Adrenal gland (tissue), 9 donors: ENCODE measurements at regions not wholly inside any gene's neighbourhood (a gene's known extent, or its start where the extent isn't known, plus 50 kb on each side); places are given as distances from the start of the nearest gene placed in this dataset.

Source experiments
- DNase-seq, 7 donors: peaks; one replicate each; pipeline ENCODE4 v3.0.0-alpha.2; 2019 to 2020
- H3K27ac ChIP-seq, 5 donors: fragments of 200-600 bp; sonication (generic) in 4 of 5; 1 replicate in 3 of 5; 2 replicates in 2 of 5; pipeline versions ENCODE4 v1.5.1 to v1.8.0; 2016 to 2020; ENCODE audit warnings: mild to moderate bottlenecking in 1 of 5
- H3K27me3 ChIP-seq: fragments of 200-600 bp; 2 replicates; pipeline ENCODE4 v1.8.0; 2021
- H3K36me3 ChIP-seq, 2 donors: fragments of 200-600 bp; replicated peaks in 1 of 2; 1 replicate in 1 of 2; 2 replicates in 1 of 2; pipeline versions ENCODE4 v1.5.1 to v1.8.0; 2018 to 2022
- H3K4me1 ChIP-seq, 2 donors: fragments of 200-600 bp; replicated peaks in 1 of 2; 1 replicate in 1 of 2; 2 replicates in 1 of 2; pipeline versions ENCODE4 v1.5.1 to v1.8.0; 2018 to 2021
- H3K4me3 ChIP-seq, 4 donors: fragments of 200-600 bp; sonication (generic) in 3 of 4; one replicate each; pipeline ENCODE4 v1.5.1; 2016 to 2018
- H3K9me3 ChIP-seq, 3 donors: fragments of 200-600 bp; sonication (generic) in 1 of 3; replicated peaks in 1 of 3; 1 replicate in 2 of 3; 2 replicates in 1 of 3; pipeline versions ENCODE4 v1.5.1 to v1.8.0; 2016 to 2021
- CTCF ChIP-seq, 6 experiments: fragments of 450-650 bp in 4 of 6; fragments of 200-600 bp in 2 of 6; sonication (generic) in 1 of 6; IDR thresholded peaks; 1 replicate in 5 of 6; 2 replicates in 1 of 6; pipeline versions ENCODE4 v1.5.1 to v1.8.0; 2016 to 2021; ENCODE audit warnings: antibody characterized with exemption in 6 of 6, mild to moderate bottlenecking in 2 of 6, moderate library complexity in 1 of 6
- POLR2A ChIP-seq, 2 donors: fragments of 450-650 bp; IDR thresholded peaks; one replicate each; pipeline ENCODE4 v1.6.1; 2017; ENCODE audit warnings: antibody characterized with exemption in 2 of 2, mild to moderate bottlenecking in 2 of 2, moderate library complexity in 1 of 2
- WGBS, 4 donors: extraction: QIAGEN DNeasy Blood & Tissue Kit in 2 of 4; methylation state at CpG; one replicate each; pipeline versions ENCODE4 v1.1.5 to v1.1.7; 2013 to 2017; 5-methylcytosine and 5-hydroxymethylcytosine counted together
- intact Hi-C, 2 donors: fragments of 100-400 bp; cut with DNase I; formaldehyde crosslinking; loops; one replicate each; pipeline versions ENCODE4 v1.14.1 to v1.15.0; 2022 to 2023
- donor health status: healthy with polysubstance abuse.
- donor health status: Bipolar disorder and iron deficiency.
- donor health status: DM: yes; HTN: yes; CAD: no.
- donor health status: DM: no; HTN: no; CAD: no.
- donor health status: DM: no; HTN: no; CAD: no.

- intact Hi-C loops: no loop called here
Observed at GRCh38 chr4:28402751-28403150, 1542.1 kb downstream of the STIM2 start.

GRCh38 chr4:28421221-28421620, 1560.6 kb downstream of the STIM2 start:
- no peak overlapping the region for H3K27ac ChIP-seq
- intact Hi-C loops: no loop called here
- no peaks in the 10 kb centered on the region for H3K9me3 ChIP-seq
- H3K27me3 ChIP-seq: no peaks in the 10 kb centered on the region
- no peak overlapping the region for H3K4me3 ChIP-seq
- WGBS, 4 donors: 71 to 94% (median 84%) methylated on average over 1 of the region's 1 CpG
- TF ChIP-seq POLR2A (IDR thresholded peaks at IDR 0.05): no peak
- no peak for TF ChIP-seq CTCF (IDR thresholded peaks at IDR 0.05)
- DNase-seq: no peak
- H3K36me3 ChIP-seq: no peaks in the 10 kb centered on the region
- no peaks in the 10 kb centered on the region for H3K4me1 ChIP-seq

More at GRCh38 chr4:28402751-28403150, 1542.1 kb downstream of the STIM2 start:
- no peak overlapping the region for H3K4me3 ChIP-seq
- no peaks in the 10 kb centered on the region for H3K9me3 ChIP-seq
- no peak overlapping the region for H3K27ac ChIP-seq
- H3K36me3 ChIP-seq: no peaks in the 10 kb centered on the region
- DNase-seq: no peak
- no peaks in the 10 kb centered on the region for H3K27me3 ChIP-seq
- 80 to 88% (median 85%) methylated on average over 13 of the region's 13 CpGs for WGBS, 4 donors
- no peaks in the 10 kb centered on the region for H3K4me1 ChIP-seq
- TF ChIP-seq CTCF (IDR thresholded peaks at IDR 0.05) (no peak), POLR2A (IDR thresholded peaks at IDR 0.05) (no peak)

GRCh38 chr4:28426251-28426650, 1565.6 kb downstream of the STIM2 start:
- TF ChIP-seq POLR2A (IDR thresholded peaks at IDR 0.05) (no peak), CTCF (IDR thresholded peaks at IDR 0.05) (no peak)
- 13 to 36% (median 26%) methylated on average over 1 of the region's 1 CpG for WGBS, 4 donors
- intact Hi-C loops: no loop called here

GRCh38 chr4:28427306-28428085, 1566.9 kb downstream of the STIM2 start:
- no peak overlapping the region for H3K27ac ChIP-seq
- no peaks in the 10 kb centered on the region for H3K9me3 ChIP-seq
- no peaks in the 10 kb centered on the region for H3K4me1 ChIP-seq
- WGBS, 4 donors: 76 to 82% (median 78%) methylated on average over 4 of the region's 4 CpGs
- H3K4me3 ChIP-seq: no peak overlapping the region
- H3K36me3 ChIP-seq: no peaks in the 10 kb centered on the region
- TF ChIP-seq POLR2A (IDR thresholded peaks at IDR 0.05): no peak
- TF ChIP-seq CTCF (IDR thresholded peaks at IDR 0.05): no peak
- no peaks in the 10 kb centered on the region for H3K27me3 ChIP-seq
- no peak for DNase-seq
- intact Hi-C loops: no loop called here

More at GRCh38 chr4:28426251-28426650, 1565.6 kb downstream of the STIM2 start:
- no peak for DNase-seq
- H3K27me3 ChIP-seq: no peaks in the 10 kb centered on the region
- H3K4me3 ChIP-seq: no peak overlapping the region
- no peaks in the 10 kb centered on the region for H3K36me3 ChIP-seq
- no peaks in the 10 kb centered on the region for H3K9me3 ChIP-seq
- no peak overlapping the region for H3K27ac ChIP-seq
- H3K4me1 ChIP-seq: no peaks in the 10 kb centered on the region
